Midbrain (tissue), 1 donor: ENCODE measurements at regions not wholly inside any gene's neighbourhood (a gene's known extent, or its start where the extent isn't known, plus 50 kb on each side); places are given as distances from the start of the nearest gene placed in this dataset.

Experiments
- DNase-seq: peaks from one replicate; lab custom pipeline; 2025; lab: John Stamatoyannopoulos, UW

DNA sequence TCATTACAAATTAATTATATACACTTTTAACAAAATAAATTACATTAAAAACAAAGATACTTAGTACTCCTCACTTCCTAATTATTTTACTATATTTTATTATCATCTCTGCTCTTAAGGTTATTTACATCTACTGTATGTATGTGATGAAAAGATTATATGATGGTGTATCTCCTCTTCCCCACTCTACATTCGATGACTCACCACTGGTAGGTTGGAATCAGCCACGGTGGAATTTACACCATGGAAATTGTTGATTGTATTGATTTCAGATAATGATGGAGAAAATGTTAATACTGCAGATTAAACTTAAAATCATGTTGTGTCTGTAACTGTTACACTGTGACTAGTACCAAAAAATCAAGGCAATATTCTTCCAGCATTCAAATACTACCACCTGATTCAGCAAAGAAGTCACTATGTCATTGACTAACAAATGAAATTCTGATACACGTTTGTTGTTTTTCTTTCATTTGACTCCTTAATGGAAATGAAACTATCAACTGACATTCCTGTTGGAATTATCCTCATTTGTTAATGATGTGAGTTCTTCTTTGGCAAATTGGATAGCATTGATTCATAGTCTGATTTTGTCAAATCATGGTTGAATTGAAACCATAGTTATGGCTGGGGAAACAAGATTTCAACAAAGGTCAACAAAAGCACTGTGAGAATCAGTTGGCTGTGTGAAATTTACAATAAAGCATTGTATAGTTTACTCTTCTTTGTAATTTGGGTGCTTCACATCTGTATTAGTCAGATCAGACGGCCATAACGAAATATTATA, 69.0 kb upstream of the NLK start:
- no peak for DNase-seq

DNA sequence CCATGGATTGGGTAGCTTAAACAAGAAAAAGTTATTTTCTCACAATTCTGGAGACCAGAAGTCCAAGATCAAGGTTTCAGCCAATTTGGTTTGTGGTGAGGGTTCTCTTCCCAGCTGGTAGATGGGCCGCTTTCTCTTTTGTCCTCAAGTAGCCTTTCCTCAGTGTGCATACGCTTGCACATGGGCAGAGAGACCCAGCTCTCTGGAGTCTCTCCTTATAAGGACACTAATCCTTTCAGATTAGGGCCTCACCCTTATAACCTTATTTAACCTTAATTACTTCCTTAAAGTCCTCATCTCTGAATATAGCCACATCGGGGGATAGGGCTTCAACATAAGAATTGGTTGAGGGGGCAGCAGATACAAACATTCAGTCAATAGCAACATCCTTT, 68.4 kb upstream of the NLK start:
- DNase-seq = no peak

DNA sequence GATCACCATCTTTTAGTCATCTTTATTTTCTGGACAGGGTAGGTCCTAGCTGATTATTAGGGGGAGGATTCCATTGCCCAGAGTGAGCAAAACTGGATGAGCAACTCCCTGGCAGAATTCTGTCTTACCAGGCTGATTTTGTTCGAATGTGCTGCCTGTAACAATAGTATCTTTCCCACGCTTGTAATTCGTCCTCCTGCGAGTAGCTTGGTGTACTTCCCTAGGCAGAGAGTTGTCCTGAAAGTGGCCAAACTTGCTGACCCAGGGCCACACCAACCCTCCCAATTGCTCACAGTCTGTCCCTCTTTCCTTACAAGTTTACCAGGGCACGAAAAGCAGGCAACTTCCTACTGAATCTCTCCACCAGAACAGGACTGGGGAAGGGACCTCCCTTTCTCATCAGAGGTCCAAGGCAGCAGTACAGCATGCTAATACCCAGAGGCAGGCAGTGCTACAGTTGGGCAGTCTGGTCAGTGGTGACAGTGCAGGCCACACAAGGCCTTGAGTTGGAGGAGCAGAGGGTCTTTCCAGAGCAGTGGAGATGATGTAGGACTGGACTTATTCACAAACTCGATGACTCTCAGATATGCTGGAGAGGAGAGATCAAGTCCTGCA, 67.8 kb upstream of the NLK start:
- DNase-seq = no peak

DNA sequence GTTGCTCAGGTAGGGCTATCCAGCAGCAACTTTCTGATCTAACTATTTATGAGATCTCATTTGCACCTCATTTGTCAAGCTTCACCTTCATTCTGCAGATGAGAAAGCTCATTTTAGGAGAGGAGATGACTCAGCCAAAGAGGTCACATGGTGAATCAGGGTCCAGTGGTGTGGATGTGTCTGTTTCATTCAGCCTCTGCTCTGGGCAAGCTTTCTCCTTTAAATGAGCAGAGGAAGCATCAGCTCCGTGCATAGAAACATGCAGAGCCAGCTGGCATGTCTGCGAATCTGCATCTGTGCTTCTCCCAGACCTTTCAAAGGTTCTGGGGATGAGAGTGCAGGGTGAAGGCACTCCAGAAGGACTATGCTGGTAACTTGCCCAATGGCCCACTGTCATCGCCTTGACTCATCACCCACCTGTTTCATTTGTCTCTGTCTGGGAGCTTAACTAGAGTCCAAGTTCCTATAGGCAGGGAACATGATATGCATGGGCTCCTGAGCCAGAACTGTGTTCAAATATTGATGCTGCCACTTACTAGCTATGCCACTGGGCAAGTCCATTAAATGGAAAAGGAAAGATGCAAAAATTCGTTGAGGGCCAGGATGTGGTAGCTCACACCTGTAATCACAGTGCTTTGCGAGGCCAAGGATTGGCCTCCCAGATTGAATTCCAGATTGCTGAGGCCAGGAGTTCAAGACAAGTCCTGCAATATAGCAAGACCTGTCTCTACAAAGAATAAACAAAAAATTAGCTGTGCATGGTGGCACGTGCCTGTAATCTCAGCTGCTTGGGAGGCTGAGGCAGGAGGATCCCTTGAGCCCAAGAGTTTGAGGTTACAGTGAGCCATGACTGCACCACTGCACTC, 67.1 kb upstream of the NLK start:
- DNase-seq = no peak

DNA sequence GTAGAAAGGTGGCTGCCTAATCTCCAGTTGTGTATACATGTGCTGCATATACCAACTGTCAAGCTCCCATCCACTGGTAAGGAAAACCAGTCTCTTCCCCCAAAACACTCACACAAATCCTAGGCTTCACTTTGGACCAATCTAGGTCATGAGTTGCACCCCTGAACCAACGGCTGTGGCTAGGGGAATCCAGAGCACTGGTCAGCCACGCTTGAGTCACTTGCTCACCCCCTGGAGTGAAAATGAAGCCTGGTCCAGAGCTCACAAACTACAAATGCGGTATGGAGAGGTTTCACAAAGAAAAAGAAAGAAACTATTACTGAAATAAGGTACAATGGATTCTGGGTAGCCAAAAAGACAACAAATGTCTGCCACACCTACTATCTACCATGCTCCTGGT, 66.1 kb upstream of the NLK start:
- DNase-seq = no peak

DNA sequence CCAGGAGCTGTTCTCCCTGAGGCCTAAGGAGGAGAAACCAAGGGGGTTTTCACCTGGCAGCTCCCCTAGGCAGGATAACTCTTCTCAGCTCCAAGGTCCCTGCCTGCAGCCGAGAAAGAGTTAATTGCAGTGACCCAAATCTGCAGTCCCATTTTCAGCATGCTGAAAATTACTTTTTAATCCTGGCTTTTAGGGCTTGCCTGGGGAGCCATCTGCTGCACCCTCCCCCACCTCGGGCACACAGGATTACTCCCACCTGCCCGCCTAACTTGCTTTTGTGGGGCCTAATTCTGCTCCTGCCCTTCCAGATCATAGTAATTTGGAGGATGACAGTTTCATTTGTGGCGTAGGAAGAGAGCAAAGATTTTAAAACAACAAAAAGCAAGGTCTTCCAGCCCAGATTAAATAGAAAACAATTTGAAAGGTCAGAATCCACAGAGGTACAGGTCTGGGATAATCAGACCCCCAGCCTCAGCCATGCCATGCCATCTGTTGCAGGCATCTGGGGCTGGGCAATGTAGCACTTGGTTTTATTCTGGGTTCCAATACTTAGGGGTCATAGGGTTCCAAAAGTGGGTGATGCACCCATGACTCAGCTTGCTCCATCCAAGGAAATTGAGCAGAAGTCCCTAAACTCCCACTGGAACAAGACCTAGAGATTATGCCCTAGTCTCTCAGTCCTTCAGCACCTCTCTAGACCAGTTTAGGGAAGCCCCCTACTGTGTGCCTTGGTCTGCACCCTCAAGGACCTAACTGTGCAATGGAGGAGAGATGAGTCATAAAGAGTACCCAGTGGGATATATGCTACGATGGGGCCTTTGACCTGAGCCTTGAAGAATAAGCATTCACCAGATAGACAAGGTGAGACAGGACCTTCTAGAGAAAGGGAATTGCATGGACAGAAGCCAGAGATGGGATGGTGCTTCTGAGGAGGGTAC, 64.5 kb upstream of the NLK start:
- DNase-seq = no peak

DNA sequence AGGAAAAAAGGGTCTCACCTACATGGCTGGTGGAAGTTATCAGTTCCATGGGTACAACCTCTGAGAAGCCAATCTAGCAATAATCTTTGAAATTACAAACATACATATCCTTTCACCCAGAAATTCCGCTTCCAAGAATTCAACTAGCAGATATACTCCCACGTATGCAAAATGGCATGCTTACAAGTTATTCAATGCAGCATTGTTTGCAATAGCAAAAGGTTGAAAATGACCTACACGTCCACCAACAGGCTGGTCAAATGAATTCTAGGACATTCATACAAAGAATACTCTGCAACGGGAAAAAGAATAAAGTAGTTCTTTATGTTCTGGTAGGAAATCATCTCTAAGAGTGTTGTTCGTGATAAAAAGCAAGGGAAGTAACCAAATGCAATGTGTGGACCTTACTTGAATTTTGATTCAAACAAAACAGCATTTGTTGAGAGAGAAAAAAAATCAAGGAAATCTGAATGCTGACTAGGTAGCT, 63.7 kb upstream of the NLK start:
- DNase-seq = no peak

DNA sequence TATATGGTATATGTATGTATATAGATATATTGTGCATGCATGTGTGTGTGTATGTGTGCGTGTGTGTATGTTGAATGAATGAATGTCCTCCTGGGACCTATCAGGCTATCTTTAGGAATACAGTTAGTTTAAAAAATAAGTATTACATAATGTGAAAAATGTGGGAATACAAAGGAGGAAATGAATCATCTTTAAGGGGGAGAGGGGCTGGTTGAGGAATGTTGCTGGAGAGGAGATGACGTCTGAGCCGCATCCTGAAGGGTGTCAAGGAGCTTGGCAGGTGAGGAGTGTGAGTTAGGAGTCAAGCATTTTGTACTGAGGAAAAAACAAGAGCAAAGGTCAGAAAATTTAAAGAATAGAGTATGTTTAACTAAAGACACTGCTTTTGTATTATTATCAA, 62.4 kb upstream of the NLK start:
- DNase-seq = no peak

GRCh38 chr17:27981978-27982377, 60.5 kb upstream of the NLK start:
- no peak for DNase-seq

DNA sequence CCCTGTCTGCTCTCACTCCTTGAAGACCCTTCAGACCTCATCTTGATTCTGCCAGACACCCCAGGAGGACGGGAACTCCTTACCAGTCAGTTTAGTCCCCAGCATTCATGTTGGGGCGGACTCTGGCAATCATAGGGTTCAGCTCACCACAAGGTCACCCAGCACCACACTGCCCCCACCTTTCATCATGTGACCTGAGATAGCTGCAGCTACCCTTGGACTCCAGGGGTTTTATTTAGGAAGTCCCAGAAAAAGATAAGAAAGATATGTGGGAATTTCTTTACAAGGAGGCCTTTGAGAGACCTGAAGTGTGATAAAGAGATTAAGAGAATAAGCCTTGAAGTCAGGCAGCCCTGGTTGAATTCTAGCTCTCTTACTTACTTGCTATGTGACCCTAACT, 59.8 kb upstream of the NLK start:
- no peak for DNase-seq

GRCh38 chr17:27983853-27984252, 58.6 kb upstream of the NLK start:
- DNase-seq = no peak

GRCh38 chr17:27984404-27984803, 58.1 kb upstream of the NLK start:
- no peak for DNase-seq

DNA sequence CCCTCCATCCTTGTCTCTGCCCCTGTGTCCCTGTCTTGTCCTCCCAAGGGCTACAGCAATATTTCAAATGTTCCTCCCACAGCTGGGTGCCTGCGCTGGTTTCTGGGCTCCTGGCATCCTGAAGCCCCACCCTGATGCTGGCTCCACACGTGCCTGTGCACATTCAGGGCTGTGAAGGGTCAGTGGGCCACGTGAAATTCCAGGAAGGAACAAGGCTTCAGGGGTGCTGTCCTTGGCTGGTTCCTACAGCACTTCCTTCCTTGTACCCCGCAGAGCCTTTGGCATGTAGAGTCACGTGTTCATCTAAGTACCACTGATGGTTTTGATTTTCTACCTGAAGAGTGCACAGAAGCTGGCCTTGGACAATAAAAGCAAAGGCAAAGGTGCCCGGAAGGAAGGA, 57.7 kb upstream of the NLK start:
- no peak for DNase-seq

DNA sequence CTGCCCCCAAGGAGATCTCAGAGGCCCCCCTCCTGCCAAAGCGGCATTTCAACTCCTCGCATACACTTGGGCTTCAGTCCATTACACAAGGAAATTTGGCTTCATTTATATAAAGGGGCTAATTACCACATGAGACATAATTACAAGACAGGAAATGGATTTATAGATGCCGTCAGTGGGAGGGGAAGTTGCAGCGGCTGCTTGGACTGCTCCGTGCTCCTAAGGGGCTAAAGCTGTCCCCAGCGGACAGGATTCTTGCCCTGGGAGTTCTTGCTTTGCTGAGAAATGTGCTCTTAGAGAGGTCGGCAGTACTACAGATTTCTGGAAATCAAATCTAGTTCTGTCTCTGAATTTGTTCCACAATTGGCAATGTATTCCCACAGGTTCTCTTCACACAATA, 57.2 kb upstream of the NLK start:
- no peak for DNase-seq

- DNase-seq = no peak
These were observed 56.6 kb upstream of the NLK start for GRCh38 chr17:27985736-27986399.

DNA sequence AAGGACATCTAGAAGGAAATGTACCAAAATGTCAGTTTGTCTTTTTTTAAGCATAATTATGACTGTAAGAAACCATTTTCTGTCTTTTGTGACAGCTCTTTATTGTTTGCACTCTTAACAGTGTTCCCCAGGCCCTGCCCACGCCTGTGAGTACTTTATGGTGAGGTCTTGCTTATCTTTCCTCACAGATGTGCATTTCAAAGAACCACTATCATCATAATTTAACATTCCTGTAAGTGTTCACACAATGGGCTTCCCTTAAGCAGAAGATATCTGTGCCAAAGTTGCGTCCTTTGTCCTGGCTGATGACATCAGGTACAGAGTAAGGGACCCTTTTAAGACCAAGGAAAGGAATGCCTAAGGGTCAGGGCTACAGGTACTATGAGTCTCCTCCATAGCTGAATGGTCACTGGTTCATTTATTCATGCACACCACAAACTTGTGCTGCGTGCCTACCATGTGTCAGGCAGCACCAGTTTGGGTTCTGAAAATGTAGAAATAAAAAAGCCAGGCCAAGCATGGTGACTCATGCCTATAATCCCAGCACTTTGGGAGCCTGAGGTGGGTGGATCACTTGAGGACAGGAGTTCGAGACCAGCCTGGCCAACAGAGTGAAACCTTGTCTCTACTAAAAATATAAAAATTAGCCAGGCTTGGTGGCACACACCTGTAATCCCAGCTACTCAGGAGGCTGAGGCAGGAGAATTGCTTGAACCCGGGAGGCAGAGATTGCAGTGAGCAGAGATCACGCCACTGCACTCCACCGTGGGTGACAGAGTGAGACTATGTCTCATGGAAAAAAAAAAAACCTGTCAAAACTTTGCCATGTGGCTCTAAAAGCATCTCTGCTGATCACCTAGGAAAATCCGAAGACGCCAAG, 55.4 kb upstream of the NLK start:
- DNase-seq = no peak

DNA sequence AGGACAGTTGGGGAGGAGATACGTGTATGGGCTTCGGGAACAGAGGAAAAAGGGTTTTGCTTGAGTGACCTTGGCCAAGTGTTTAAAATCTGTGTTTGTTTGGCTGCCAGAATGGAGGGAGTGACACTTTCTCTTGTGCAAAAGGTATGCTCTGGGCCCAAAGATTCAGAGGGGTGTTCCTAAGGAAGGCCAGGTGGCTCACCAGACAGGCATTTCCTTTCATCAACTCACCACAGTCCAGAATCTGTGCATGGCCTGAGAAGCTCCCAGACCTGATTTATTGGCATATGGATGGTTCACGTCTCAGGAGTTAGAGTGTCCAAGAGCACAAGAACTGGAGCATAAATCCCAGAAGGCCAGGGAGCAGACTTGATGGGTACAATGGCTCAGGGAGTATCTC, 53.4 kb upstream of the NLK start:
- no peak for DNase-seq

DNA sequence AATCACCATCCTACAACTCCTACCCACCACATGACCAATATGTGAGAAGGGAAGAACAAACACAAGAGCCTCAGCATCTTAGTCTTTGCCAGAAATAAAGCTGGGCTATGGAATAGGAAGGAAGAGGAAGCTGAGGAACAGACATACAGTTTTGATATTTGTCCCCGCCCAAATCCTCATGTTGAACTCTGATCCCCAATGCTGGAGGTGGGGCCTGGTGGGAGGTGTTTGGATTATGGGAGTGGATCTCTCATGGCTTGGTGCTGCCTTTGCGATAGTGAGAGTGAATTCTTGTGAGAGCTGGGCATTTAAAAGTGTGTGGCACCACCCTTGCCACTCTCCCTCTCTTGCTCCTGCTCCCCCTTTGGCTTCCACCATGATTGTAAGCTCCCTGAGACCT, 52.4 kb upstream of the NLK start:
- DNase-seq = no peak

GRCh38 chr17:27990979-27991378, 51.5 kb upstream of the NLK start:
- DNase-seq = no peak

DNA sequence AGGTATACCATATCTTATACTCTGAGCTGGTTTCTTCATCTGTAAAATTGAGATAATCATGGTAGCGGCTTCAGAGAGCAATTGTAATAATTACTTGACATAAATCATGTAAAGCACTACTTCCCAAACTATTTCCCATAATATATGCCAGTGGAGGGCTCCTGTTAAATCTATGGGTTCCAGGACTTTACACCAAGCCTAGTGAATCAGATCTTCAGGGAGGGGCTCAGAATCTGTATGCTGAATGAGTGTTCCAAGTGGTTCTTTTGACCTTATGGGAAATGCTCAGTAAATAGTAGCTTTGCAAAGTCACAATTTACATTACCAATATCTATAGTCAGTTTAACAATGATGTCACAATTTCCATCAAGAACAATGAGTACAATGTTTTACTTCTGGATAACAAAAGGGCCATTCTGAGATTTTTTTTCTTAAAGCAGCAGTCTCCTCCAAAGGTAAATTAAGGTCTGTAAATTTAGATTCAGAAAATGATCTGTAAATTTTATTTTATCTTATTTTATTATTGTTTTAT, 50.9 kb upstream of the NLK start:
- DNase-seq = no peak
